ENCODE measurements at regions not wholly inside any gene's neighbourhood (a gene's known extent, or its start where the extent isn't known, plus 50 kb on each side); places are given as distances from the start of the nearest gene placed in this dataset.
"Not testable (repeated sequence)": the region's sequence is repeated elsewhere in the genome, so short reads cannot be mapped to it uniquely, and the experiment has no call there.

DNA sequence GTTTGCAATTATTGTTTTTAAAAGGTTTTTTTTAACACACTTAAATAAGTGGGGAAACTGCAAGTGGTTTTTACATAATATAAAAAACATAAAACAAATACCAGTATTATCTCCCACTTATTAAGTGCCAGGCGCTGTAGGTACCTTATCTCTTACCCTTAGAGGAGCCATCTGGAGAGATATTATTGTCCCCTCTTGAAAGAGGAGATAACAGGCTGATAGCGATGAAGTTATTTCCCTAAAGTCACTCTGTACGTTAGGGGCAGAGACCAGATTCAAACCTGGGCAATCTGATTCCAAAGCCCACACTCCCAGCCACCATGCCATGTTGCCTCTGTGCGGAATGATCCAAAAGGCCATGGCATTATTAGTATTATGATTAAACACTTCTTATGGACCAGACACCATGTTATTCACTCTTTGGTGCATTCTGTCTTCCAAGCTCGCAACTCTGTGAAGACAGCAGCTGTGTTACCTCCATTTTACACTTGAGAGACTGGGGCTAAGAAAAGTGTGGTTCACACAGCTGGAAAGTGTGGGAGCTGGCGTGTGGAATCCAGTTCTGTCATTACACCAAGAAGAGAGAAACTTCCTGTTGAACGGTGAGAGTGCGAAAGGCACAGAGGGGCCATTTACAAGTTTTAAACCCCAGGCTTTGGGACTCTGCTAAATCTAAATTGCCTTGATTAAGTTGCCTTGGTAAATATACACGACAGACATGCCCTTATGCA is 79.9 kb upstream of the MITF start:
- BruUV-seq (replicated peaks), result no TSS peak
- H3K4me1 Mint-ChIP-seq (ENCODE audit: low read depth, unreplicated experiment), result peaks cover 6% of the 10 kb centered on the region
- no peak overlapping the region for H3K27ac Mint-ChIP-seq (ENCODE audit: unreplicated experiment)
- no peak overlapping the region for H3K4me3 Mint-ChIP-seq (ENCODE audit: low read depth, unreplicated experiment)
- intact Hi-C loops (cut with micrococcal nuclease; ENCODE audit: unreplicated experiment), result no loop called here
- no peaks in the 10 kb centered on the region for H3K9me3 Mint-ChIP-seq (ENCODE audit: low read depth, unreplicated experiment)
- H3K36me3 Mint-ChIP-seq (ENCODE audit: insufficient read depth, unreplicated experiment), result no peaks in the 10 kb centered on the region
- H3K27me3 Mint-ChIP-seq (ENCODE audit: unreplicated experiment), result no peaks in the 10 kb centered on the region
- CTCF ChIA-PET, result no interaction called here
- TF ChIP-seq, protein P1, sequence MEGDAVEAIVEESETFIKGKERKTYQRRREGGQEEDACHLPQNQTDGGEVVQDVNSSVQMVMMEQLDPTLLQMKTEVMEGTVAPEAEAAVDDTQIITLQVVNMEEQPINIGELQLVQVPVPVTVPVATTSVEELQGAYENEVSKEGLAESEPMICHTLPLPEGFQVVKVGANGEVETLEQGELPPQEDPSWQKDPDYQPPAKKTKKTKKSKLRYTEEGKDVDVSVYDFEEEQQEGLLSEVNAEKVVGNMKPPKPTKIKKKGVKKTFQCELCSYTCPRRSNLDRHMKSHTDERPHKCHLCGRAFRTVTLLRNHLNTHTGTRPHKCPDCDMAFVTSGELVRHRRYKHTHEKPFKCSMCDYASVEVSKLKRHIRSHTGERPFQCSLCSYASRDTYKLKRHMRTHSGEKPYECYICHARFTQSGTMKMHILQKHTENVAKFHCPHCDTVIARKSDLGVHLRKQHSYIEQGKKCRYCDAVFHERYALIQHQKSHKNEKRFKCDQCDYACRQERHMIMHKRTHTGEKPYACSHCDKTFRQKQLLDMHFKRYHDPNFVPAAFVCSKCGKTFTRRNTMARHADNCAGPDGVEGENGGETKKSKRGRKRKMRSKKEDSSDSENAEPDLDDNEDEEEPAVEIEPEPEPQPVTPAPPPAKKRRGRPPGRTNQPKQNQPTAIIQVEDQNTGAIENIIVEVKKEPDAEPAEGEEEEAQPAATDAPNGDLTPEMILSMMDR (IDR thresholded peaks at IDR 0.05; ENCODE audit: unreplicated experiment), result no peak
- no peak for DNase-seq

DNA sequence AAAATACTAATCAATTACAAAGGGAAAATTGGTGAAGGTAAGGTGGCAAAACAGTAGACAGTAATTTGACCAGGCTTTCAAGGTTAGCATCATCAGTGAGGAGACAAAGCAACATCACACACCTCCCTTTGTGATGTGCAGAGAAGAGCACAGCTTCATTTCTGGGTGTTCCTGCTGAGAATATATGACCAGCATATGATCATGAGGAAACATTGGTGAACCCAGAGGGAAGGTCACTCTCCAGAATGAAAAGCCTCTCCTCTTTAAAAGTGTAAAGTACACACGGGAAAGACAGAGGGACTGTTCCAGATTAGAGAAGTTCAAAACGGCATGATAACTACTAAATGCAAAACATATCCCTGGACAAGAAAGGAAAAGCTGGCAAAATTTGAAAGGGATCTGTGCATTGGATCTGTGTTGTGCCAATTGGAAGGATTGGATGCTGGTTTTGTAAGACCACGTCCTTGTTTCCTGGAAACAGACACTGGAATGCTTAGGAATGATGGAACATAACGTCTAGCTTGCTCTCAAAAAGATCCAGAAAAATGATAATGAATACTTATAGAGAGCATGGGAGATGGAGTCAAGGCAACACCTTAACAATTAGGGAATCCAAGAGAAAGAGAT is 80.6 kb upstream of the MITF start:
- Mint-ChIP-seq H3K4me1 (ENCODE audit: low read depth, unreplicated experiment) (no peaks in the 10 kb centered on the region), H3K27me3 (ENCODE audit: unreplicated experiment) (no peaks in the 10 kb centered on the region), H3K9me3 (ENCODE audit: low read depth, unreplicated experiment) (no peaks in the 10 kb centered on the region), H3K27ac (ENCODE audit: unreplicated experiment) (no peak overlapping the region), H3K4me3 (ENCODE audit: low read depth, unreplicated experiment) (no peak overlapping the region), H3K36me3 (ENCODE audit: insufficient read depth, unreplicated experiment) (no peaks in the 10 kb centered on the region)
- no peak for DNase-seq
- intact Hi-C loops (cut with micrococcal nuclease; ENCODE audit: unreplicated experiment), result no loop called here
- CTCF ChIA-PET, result no interaction called here
- BruUV-seq (replicated peaks), result no TSS peak
- TF ChIP-seq, protein P1 (IDR thresholded peaks at IDR 0.05; ENCODE audit: unreplicated experiment), result no peak

DNA sequence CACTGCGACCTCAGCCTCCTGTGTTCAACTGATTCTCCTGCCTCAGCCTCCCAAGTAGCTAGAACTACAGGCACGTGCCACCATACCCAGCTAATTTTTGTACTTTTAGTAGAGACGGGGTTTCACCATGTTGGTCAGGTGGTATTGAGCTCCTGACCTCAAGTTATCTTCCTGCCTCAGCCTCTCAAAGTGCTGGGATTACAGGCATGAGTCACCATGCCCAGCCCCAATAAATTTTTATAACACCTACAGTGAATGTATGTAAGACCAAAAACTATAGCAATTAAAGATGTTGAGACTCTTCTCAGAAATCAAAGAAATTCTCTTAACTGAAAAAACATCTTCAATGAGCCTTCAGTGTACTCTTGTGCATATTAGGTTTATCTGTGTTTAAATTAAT is 82.2 kb upstream of the MITF start:
- intact Hi-C loops (cut with micrococcal nuclease; ENCODE audit: unreplicated experiment); H3K27ac Mint-ChIP-seq (ENCODE audit: unreplicated experiment); H3K4me3 Mint-ChIP-seq (ENCODE audit: low read depth, unreplicated experiment): not testable (repeated sequence)

DNA sequence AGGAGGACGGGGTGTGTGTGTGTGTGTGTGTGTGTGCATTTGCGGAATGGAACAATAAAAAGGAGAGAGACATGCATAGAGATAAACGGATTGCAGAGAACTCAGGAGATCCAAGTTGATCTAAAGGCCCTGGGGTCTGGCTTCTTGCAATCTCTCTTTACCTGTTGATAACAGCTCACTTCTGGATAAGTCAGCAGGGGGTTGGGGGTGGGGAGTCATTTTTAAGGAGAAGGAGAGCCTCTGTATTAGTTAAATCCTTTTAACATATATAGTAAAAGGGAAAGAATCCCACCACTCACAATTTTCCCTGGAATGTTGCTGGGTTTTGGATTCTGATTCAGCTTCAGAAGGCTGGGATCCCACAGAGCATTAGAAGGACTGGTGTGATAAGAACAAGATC is 87.5 kb upstream of the MITF start:
- Mint-ChIP-seq H3K27ac (ENCODE audit: unreplicated experiment) (no peak overlapping the region), H3K4me1 (ENCODE audit: low read depth, unreplicated experiment) (peaks cover 46% of the 10 kb centered on the region), H3K9me3 (ENCODE audit: low read depth, unreplicated experiment) (no peaks in the 10 kb centered on the region), H3K27me3 (ENCODE audit: unreplicated experiment) (no peaks in the 10 kb centered on the region), H3K36me3 (ENCODE audit: insufficient read depth, unreplicated experiment) (peaks cover 7% of the 10 kb centered on the region), H3K4me3 (ENCODE audit: low read depth, unreplicated experiment) (no peak overlapping the region)
- BruUV-seq (replicated peaks), result no TSS peak
- CTCF ChIA-PET, result interaction anchor here (0.6 kb wide), 1 partner anchor 205 kb away, joined by 3 read pairs; no protein-coding TSS in a partner anchor
- intact Hi-C loops (cut with micrococcal nuclease; ENCODE audit: unreplicated experiment), result no loop called here
- DNase-seq, result no peak
- TF ChIP-seq, protein P1 (IDR thresholded peaks at IDR 0.05; ENCODE audit: unreplicated experiment), result no peak

More for the DNA sequence above, 82.2 kb upstream of the MITF start:
- DNase-seq; H3K27me3 Mint-ChIP-seq (ENCODE audit: unreplicated experiment); H3K36me3 Mint-ChIP-seq (ENCODE audit: insufficient read depth, unreplicated experiment); H3K9me3 Mint-ChIP-seq (ENCODE audit: low read depth, unreplicated experiment); CTCF ChIA-PET; H3K4me1 Mint-ChIP-seq (ENCODE audit: low read depth, unreplicated experiment); BruUV-seq (replicated peaks): not testable (repeated sequence)

DNA sequence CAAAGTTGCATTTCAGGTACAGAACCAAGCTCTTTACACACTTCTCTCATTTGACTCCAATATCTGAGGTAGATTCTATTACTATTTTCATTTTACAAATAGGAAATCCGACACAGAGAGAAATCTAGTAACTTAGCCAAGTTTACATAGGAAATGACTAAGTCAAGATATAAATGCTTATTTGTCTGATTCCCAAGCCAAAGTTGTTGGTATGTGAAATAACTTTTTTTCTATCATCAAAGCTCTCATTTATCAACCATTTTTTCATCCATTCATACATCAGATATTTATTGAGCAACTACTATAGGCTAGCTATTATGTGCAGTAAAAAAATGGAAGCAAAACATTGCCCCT is 89.2 kb upstream of the MITF start:
- Mint-ChIP-seq H3K4me3 (ENCODE audit: low read depth, unreplicated experiment) (peak overlapping the region; percentile 40), H3K27ac (ENCODE audit: unreplicated experiment) (peak overlapping the region; percentile 82), H3K27me3 (ENCODE audit: unreplicated experiment) (no peaks in the 10 kb centered on the region), H3K4me1 (ENCODE audit: low read depth, unreplicated experiment) (peaks cover 55% of the 10 kb centered on the region), H3K9me3 (ENCODE audit: low read depth, unreplicated experiment) (no peaks in the 10 kb centered on the region), H3K36me3 (ENCODE audit: insufficient read depth, unreplicated experiment) (peaks cover 7% of the 10 kb centered on the region)
- no TSS peak for BruUV-seq (replicated peaks)
- CTCF ChIA-PET, result interaction anchor here (1.9 kb wide), 1 partner anchor 15 kb away, joined by 6 read pairs; no protein-coding TSS in a partner anchor
- TF ChIP-seq, protein P1 (IDR thresholded peaks at IDR 0.05; ENCODE audit: unreplicated experiment), result no peak
- intact Hi-C loops (cut with micrococcal nuclease; ENCODE audit: unreplicated experiment), result no loop called here
- DNase-seq, result no peak

Data from Calu3 (cell line).